Natural killer cell (primary cell): ENCODE measurements at regions not wholly inside any gene's neighbourhood (a gene's known extent, or its start where the extent isn't known, plus 50 kb on each side); places are given as distances from the start of the nearest gene placed in this dataset.

Experiments used
- ATAC-seq, 3 donors: fragments of 150-1000 bp in 2 of 3; fragments of 200-7000 bp in 1 of 3; cut with Tn5 transposase; 1 replicate in 1 of 3; 2 replicates in 2 of 3; pipeline ENCODE4 v1.10.0; 2021; ENCODE audit warnings: mild to moderate bottlenecking in 2 of 3, moderate library complexity in 2 of 3
- DNase-seq, 2 donors: peaks; one replicate each; pipeline versions ENCODE4 v3.0.0 to v3.0.0-alpha.2; 2013 to 2021; ENCODE audit warnings: mixed read lengths in 1 of 2
- H3K27ac ChIP-seq: one replicate; pipeline ENCODE4 v1.5.1; 2013; ENCODE audit warnings: mild to moderate bottlenecking, low read length
- H3K27me3 ChIP-seq: one replicate; pipeline ENCODE4 v1.6.1; 2013; ENCODE audit warnings: low read length; ENCODE audit not compliant: control insufficient read depth, insufficient read depth
- H3K36me3 ChIP-seq: one replicate; pipeline ENCODE4 v1.6.1; 2013; ENCODE audit warnings: low read length; ENCODE audit not compliant: control insufficient read depth, insufficient read depth
- H3K4me1 ChIP-seq: one replicate; pipeline ENCODE4 v1.6.1; 2013; ENCODE audit warnings: low read length; ENCODE audit not compliant: control insufficient read depth, insufficient read depth
- H3K4me3 ChIP-seq: one replicate; pipeline ENCODE4 v1.5.1; 2013; ENCODE audit warnings: low read length
- H3K9me3 ChIP-seq: one replicate; pipeline ENCODE4 v1.6.1; 2013; ENCODE audit warnings: low read length; ENCODE audit not compliant: control insufficient read depth, insufficient read depth
- H3K27ac Mint-ChIP-seq, 2 donors: one replicate each; pipeline ENCODE4 v1.8.0; 2022; ENCODE audit warnings: mild to moderate bottlenecking in 2 of 2, mixed read lengths in 2 of 2, moderate library complexity in 1 of 2
- H3K27me3 Mint-ChIP-seq, 2 donors: one replicate each; pipeline ENCODE4 v1.8.0; 2022; ENCODE audit warnings: low read depth in 2 of 2, mixed read lengths in 2 of 2
- H3K36me3 Mint-ChIP-seq: one replicate; pipeline ENCODE4 v1.8.0; 2022; ENCODE audit warnings: mixed read lengths
- H3K4me1 Mint-ChIP-seq, 2 donors: one replicate each; pipeline ENCODE4 v1.8.0; 2022; ENCODE audit warnings: mixed read lengths in 2 of 2
- H3K4me3 Mint-ChIP-seq: one replicate; pipeline ENCODE4 v1.8.0; 2022; ENCODE audit warnings: mild to moderate bottlenecking, moderate library complexity, mixed read lengths
- H3K9me3 Mint-ChIP-seq, 2 donors: one replicate each; pipeline ENCODE4 v1.8.0; 2022; ENCODE audit warnings: mixed read lengths in 2 of 2
- CTCF ChIP-seq: fragments of 200-600 bp; IDR thresholded peaks from one replicate; pipeline ENCODE4 v1.8.0; 2022; ENCODE audit warnings: antibody characterized with exemption
- WGBS: methylation state at CpG from one replicate; pipeline ENCODE4 v1.1.7; 2013; ENCODE audit warnings: missing lambda C conversion rate; ENCODE audit not compliant: insufficient coverage; 5-methylcytosine and 5-hydroxymethylcytosine counted together
- intact Hi-C: fragments of 100-400 bp; cut with micrococcal nuclease; formaldehyde crosslinking; loops from one replicate; pipeline ENCODE4 v1.14.2; 2022

DNA sequence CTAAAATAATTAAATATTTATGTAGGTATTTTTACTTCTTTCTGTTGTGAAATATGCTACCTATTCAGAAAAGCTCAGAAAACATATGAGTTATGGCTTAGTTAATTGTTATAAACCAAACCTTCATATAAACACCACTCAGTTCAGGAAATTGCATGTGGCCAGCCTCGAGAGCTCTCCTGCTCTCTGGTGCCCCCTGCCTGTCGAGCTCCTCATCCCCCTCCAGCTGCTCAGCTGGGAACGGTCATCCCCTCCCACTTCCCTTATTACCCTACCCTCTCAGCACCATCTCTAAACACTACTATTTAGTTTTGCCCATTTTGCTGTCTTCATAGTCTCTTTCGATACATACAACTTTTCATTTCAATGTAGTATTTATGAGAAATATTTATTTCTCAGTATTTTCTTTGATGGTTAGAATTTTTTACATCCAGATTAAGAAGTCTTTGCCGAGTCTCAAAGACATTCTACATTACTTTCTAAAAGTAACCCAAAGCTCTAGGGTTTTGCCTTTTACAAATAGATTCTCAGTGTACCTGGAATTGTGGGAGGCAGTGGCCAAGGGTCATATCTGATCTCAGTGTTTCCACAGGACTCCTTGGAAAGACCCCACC is 51.2 kb upstream of the SEMA4D start:
- 1% methylated on average over 3 of the region's 5 CpGs for WGBS
- peak; percentile 97 for TF ChIP-seq CTCF
- Mint-ChIP-seq H3K27ac (peak overlapping the region; percentile 8 to 70), H3K4me1 (peaks cover 0 to 13% of the 10 kb centered on the region in 2 donors), H3K27me3 (no peaks in the 10 kb centered on the region), H3K9me3 (peaks cover 4 to 10% of the 10 kb centered on the region in 2 donors), H3K36me3 (peaks cover 10% of the 10 kb centered on the region), H3K4me3 (no peak overlapping the region)
- Histone ChIP-seq H3K36me3 (no peaks in the 10 kb centered on the region), H3K4me3 (no peak overlapping the region), H3K4me1 (peaks cover 11% of the 10 kb centered on the region), H3K27me3 (no peaks in the 10 kb centered on the region), H3K9me3 (peaks cover 7% of the 10 kb centered on the region), H3K27ac (no peak overlapping the region)
- DNase-seq (peak; percentile 81 to 93), ATAC-seq (peak; percentile 96 to 100 (median 100))
- intact Hi-C loops = loop anchor here (1.0 to 2.0 kb wide), 4 partner anchors 120 to 230 kb away; partner anchors contain the start of gene SECISBP2

DNA sequence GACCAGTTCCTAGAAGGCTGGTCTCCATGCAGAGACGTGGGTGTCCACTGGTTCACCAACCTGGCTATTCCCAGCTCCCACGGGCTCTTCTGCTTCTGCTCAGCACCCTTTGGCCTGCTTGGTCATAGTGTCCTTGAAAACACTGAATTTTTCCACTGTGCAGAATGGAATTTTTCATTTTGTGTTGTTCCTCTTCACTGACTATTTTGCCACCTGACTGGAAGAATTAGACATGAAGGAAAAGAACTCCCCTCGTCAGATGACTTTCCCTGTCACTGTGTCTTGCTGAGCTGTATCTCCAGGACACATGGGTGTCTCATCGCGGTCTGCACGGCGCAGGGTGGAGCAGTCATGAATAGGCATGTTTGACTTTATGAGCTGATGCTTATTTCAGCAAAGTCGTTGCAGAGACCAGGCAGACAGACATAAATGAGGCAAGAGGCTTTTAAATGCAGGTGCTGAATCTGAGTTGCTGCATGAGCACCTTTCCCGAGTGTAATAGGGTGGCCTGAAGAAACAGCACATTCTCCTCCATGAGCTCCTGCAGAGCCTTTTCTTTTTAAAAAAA is 50.2 kb upstream of the SEMA4D start:
- intact Hi-C loops = loop anchor here (2.0 kb wide), 3 partner anchors 119 to 229 kb away; partner anchors contain the start of gene SECISBP2
- no peak overlapping the region for H3K4me3 ChIP-seq
- H3K36me3 ChIP-seq = no peaks in the 10 kb centered on the region
- Mint-ChIP-seq H3K9me3 (peaks cover 4 to 10% of the 10 kb centered on the region in 2 donors), H3K27ac (no peak overlapping the region), H3K27me3 (no peaks in the 10 kb centered on the region), H3K4me1 (peaks cover 0 to 13% of the 10 kb centered on the region in 2 donors), H3K4me3 (no peak overlapping the region), H3K36me3 (peaks cover 10% of the 10 kb centered on the region)
- DNase-seq (no peak), ATAC-seq (no peak)
- no peaks in the 10 kb centered on the region for H3K27me3 ChIP-seq
- H3K4me1 ChIP-seq = peaks cover 11% of the 10 kb centered on the region
- no peak for TF ChIP-seq CTCF
- WGBS = 85% methylated on average over 9 of the region's 9 CpGs
- H3K9me3 ChIP-seq = peaks cover 7% of the 10 kb centered on the region
- H3K27ac ChIP-seq = no peak overlapping the region
